ENCODE measurements at regions not wholly inside any gene's neighbourhood (a gene's known extent, or its start where the extent isn't known, plus 50 kb on each side); places are given as distances from the start of the nearest gene placed in this dataset.

- intact Hi-C loops (cut with DNase I): no loop called here
- DNase-seq (ENCODE audit: low spot score): no peak
- no peak for ATAC-seq
Observed at GRCh38 chr11:31872076-31872443, 60.9 kb upstream of the PAX6 start.

- no peak for ATAC-seq
- intact Hi-C loops (cut with DNase I): no loop called here
- DNase-seq (ENCODE audit: low spot score): no peak
Observed at GRCh38 chr11:31871310-31872075, 60.4 kb upstream of the PAX6 start.

- no peak for ATAC-seq
- intact Hi-C loops (cut with DNase I): loop anchor here (1.0 kb wide), 1 partner anchor 33 kb away; no protein-coding TSS in a partner anchor
- peak; percentile 61 for DNase-seq (ENCODE audit: low spot score)
Observed at GRCh38 chr11:31870609-31871309, 59.6 kb upstream of the PAX6 start.

GRCh38 chr11:31869986-31870385 lies 58.9 kb upstream of the PAX6 start:
- ATAC-seq: no peak
- intact Hi-C loops (cut with DNase I): loop anchor here (1.0 kb wide), 1 partner anchor 33 kb away; no protein-coding TSS in a partner anchor

GRCh38 chr11:31865606-31866300 lies 54.6 kb upstream of the PAX6 start:
- DNase-seq (ENCODE audit: low spot score) (no peak), ATAC-seq (no peak)
- intact Hi-C loops (cut with DNase I): no loop called here

More at GRCh38 chr11:31869986-31870385, 58.9 kb upstream of the PAX6 start:
- no peak for DNase-seq (ENCODE audit: low spot score)

- no peak for ATAC-seq
- intact Hi-C loops (cut with DNase I): no loop called here
Observed at GRCh38 chr11:31863170-31863832, 52.2 kb upstream of the PAX6 start.

GRCh38 chr11:31861011-31861410 lies 49.9 kb upstream of the PAX6 start:
- intact Hi-C loops (cut with DNase I): no loop called here
- ATAC-seq: no peak
- no peak for DNase-seq (ENCODE audit: low spot score)

More at GRCh38 chr11:31863170-31863832, 52.2 kb upstream of the PAX6 start:
- no peak for DNase-seq (ENCODE audit: low spot score)

All from sciatic nerve (tissue), 2 donors.